Gastrocnemius medialis (tissue), 4 donors: ENCODE measurements at regions not wholly inside any gene's neighbourhood (a gene's known extent, or its start where the extent isn't known, plus 50 kb on each side); places are given as distances from the start of the nearest gene placed in this dataset.

ENCODE experiments used
- ATAC-seq, 2 donors: fragments of 150-250 bp; one replicate each; pipeline ENCODE4 v1.9.1; 2016
- DNase-seq, 2 donors: peaks; one replicate each; pipeline ENCODE4 v3.0.0-alpha.2; 2019
- H3K27ac ChIP-seq, 4 donors: fragments of 200-600 bp; sonication (generic); 1 replicate in 1 of 4; 2 replicates in 3 of 4; pipeline ENCODE4 v1.5.1; 2016 to 2018; ENCODE audit warnings: mild to moderate bottlenecking in 2 of 4, moderate library complexity in 1 of 4
- H3K27me3 ChIP-seq, 3 donors: fragments of 200-600 bp; sonication (generic) in 2 of 3; 1 replicate in 1 of 3; 2 replicates in 2 of 3; pipeline versions ENCODE4 v1.5.1 to v1.6.0; 2016 to 2019; ENCODE audit warnings: mild to moderate bottlenecking in 1 of 3, moderate library complexity in 1 of 3
- H3K36me3 ChIP-seq, 2 donors: fragments of 200-600 bp; sonication (generic) in 1 of 2; one replicate each; pipeline ENCODE4 v1.5.1; 2017 to 2018
- H3K4me1 ChIP-seq, 2 donors: fragments of 200-600 bp; sonication (generic) in 1 of 2; one replicate each; pipeline ENCODE4 v1.5.1; 2016 to 2017; ENCODE audit warnings: mild to moderate bottlenecking in 2 of 2
- H3K4me3 ChIP-seq, 4 donors: fragments of 200-600 bp; sonication (generic) in 3 of 4; 1 replicate in 1 of 4; 2 replicates in 3 of 4; pipeline ENCODE4 v1.5.1; 2016 to 2019; ENCODE audit warnings: mild to moderate bottlenecking in 2 of 4
- H3K9me3 ChIP-seq, 3 donors: fragments of 200-600 bp; sonication (generic) in 2 of 3; 1 replicate in 1 of 3; 2 replicates in 2 of 3; pipeline ENCODE4 v1.5.1; 2016 to 2019
- POLR2A ChIP-seq, 2 donors: fragments of 450-650 bp; IDR thresholded peaks; one replicate each; pipeline ENCODE4 v1.6.1; 2017; ENCODE audit warnings: antibody characterized with exemption in 2 of 2, mild to moderate bottlenecking in 2 of 2, moderate library complexity in 2 of 2
- in situ Hi-C, 4 donors: fragments of 200-750 bp; cut with MboI; loops; one replicate each; pipeline versions ENCODE4 v1.15.0 to v1.8.0; 2017; ENCODE audit warnings: low sequenced_read_pairs in 4 of 4
- intact Hi-C: fragments of 100-400 bp; cut with DNase I; formaldehyde crosslinking; loops from one replicate; pipeline ENCODE4 v1.15.1; 2023; ENCODE audit warnings: low total_unique reads
- TF ChIP-seq, protein P1 (sequence below), 5 experiments: fragments of 450-650 bp in 3 of 5; fragments of 200-600 bp in 2 of 5; sonication (generic) in 2 of 5; IDR thresholded peaks in 4 of 5; conservative IDR thresholded peaks in 1 of 5; 1 replicate in 4 of 5; 2 replicates in 1 of 5; pipeline ENCODE4 v1.5.1; 2016 to 2019; ENCODE audit warnings: antibody characterized with exemption in 5 of 5, mild to moderate bottlenecking in 3 of 5, moderate library complexity in 3 of 5

DNA sequence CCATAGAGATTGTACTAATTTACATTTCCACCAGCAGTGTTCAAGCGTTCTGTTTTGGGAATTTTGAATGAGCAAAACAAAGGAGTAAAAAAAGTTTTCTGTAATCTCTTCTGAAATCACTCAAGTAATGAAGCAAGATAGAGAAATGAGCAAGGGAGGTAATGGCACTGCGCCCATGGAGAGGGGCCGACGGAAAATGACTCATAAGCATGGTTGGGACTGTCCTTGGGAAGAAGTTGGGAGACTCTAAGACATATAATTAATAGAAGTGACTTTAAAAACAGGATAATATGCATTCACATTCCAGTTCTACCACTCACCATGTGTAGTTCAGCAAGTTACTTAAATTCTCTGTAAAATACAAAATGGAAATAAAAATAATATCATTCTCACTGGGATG is 62.5 kb upstream of the C5orf46 start:
- H3K9me3 ChIP-seq, result no peaks in the 10 kb centered on the region
- H3K27ac ChIP-seq, result no peak overlapping the region
- H3K4me1 ChIP-seq, result no peaks in the 10 kb centered on the region
- ATAC-seq, result no peak
- H3K27me3 ChIP-seq, result no peaks in the 10 kb centered on the region
- TF ChIP-seq POLR2A (IDR thresholded peaks at IDR 0.05), result no peak
- TF ChIP-seq, protein P1, sequence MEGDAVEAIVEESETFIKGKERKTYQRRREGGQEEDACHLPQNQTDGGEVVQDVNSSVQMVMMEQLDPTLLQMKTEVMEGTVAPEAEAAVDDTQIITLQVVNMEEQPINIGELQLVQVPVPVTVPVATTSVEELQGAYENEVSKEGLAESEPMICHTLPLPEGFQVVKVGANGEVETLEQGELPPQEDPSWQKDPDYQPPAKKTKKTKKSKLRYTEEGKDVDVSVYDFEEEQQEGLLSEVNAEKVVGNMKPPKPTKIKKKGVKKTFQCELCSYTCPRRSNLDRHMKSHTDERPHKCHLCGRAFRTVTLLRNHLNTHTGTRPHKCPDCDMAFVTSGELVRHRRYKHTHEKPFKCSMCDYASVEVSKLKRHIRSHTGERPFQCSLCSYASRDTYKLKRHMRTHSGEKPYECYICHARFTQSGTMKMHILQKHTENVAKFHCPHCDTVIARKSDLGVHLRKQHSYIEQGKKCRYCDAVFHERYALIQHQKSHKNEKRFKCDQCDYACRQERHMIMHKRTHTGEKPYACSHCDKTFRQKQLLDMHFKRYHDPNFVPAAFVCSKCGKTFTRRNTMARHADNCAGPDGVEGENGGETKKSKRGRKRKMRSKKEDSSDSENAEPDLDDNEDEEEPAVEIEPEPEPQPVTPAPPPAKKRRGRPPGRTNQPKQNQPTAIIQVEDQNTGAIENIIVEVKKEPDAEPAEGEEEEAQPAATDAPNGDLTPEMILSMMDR (IDR thresholded peaks at IDR 0.05 in 4 of 5, conservative IDR thresholded peaks at IDR 0.05 in 1 of 5), result no peak
- no peak overlapping the region for H3K4me3 ChIP-seq
- no peak for DNase-seq
- H3K36me3 ChIP-seq, result no peaks in the 10 kb centered on the region
- intact Hi-C loops, result no loop called here
- in situ Hi-C loops, result no loop called here

- intact Hi-C loops, result no loop called here
- no peak overlapping the region for H3K4me3 ChIP-seq
- H3K4me1 ChIP-seq, result no peaks in the 10 kb centered on the region
- H3K27me3 ChIP-seq, result no peaks in the 10 kb centered on the region
- TF ChIP-seq POLR2A (IDR thresholded peaks at IDR 0.05), result no peak
- TF ChIP-seq, protein P1 (IDR thresholded peaks at IDR 0.05 in 4 of 5, conservative IDR thresholded peaks at IDR 0.05 in 1 of 5), result no peak
- H3K27ac ChIP-seq, result no peak overlapping the region
- DNase-seq (no peak), ATAC-seq (no peak)
- H3K9me3 ChIP-seq, result no peaks in the 10 kb centered on the region
- no peaks in the 10 kb centered on the region for H3K36me3 ChIP-seq
- in situ Hi-C loops, result no loop called here
Measured at GRCh38 chr5:147966829-147967228, 60.5 kb upstream of the C5orf46 start.

- Histone ChIP-seq H3K36me3 (no peaks in the 10 kb centered on the region), H3K9me3 (no peaks in the 10 kb centered on the region), H3K4me1 (no peaks in the 10 kb centered on the region), H3K4me3 (no peak overlapping the region), H3K27me3 (no peaks in the 10 kb centered on the region), H3K27ac (no peak overlapping the region)
- ATAC-seq (no peak), DNase-seq (no peak)
- in situ Hi-C loops (no loop called here), intact Hi-C loops (no loop called here)
- TF ChIP-seq, protein P1 (IDR thresholded peaks at IDR 0.05 in 4 of 5, conservative IDR thresholded peaks at IDR 0.05 in 1 of 5), result no peak
Measured at GRCh38 chr5:147966326-147966725, 60.0 kb upstream of the C5orf46 start.

DNA sequence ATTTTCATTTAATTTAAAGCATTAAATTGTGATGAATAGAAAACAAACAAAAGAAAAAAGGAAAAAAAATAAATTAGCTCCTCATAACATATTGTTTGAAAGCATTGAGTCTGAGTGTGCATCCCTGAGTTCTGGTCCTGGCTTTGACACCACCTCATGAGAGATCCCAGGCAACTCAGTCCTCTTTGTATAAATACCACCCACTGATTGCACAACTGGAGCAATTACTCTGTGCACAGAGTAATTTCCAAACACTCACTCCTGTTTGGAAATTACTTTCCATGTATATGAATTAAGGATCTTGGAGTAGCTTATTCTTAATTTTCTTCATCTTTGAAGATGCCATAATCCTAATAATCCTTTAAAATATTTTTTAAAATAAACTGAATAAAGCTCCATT is 59.4 kb upstream of the C5orf46 start:
- Histone ChIP-seq H3K4me1 (no peaks in the 10 kb centered on the region), H3K27me3 (no peaks in the 10 kb centered on the region), H3K27ac (no peak overlapping the region), H3K4me3 (no peak overlapping the region), H3K9me3 (no peaks in the 10 kb centered on the region), H3K36me3 (no peaks in the 10 kb centered on the region)
- DNase-seq (no peak), ATAC-seq (no peak)
- no peak for TF ChIP-seq POLR2A (IDR thresholded peaks at IDR 0.05)
- TF ChIP-seq, protein P1 (IDR thresholded peaks at IDR 0.05 in 4 of 5, conservative IDR thresholded peaks at IDR 0.05 in 1 of 5), result no peak
- intact Hi-C loops, result no loop called here
- in situ Hi-C loops, result no loop called here

GRCh38 chr5:147963948-147964693 is 57.8 kb upstream of the C5orf46 start:
- Histone ChIP-seq H3K36me3 (no peaks in the 10 kb centered on the region), H3K27me3 (no peaks in the 10 kb centered on the region), H3K4me3 (no peak overlapping the region), H3K4me1 (no peaks in the 10 kb centered on the region), H3K27ac (peak overlapping the region; percentile 34 to 72 (median 56)), H3K9me3 (no peaks in the 10 kb centered on the region)
- DNase-seq, result peak in 1 of 2 donors; percentile 11
- ATAC-seq, result peak in 1 of 2 donors; percentile 56
- TF ChIP-seq, protein P1 (IDR thresholded peaks at IDR 0.05 in 4 of 5, conservative IDR thresholded peaks at IDR 0.05 in 1 of 5), result no peak
- TF ChIP-seq POLR2A (IDR thresholded peaks at IDR 0.05), result no peak
- intact Hi-C loops (no loop called here), in situ Hi-C loops (no loop called here)
